B cell (primary cell): ENCODE measurements at regions not wholly inside any gene's neighbourhood (a gene's known extent, or its start where the extent isn't known, plus 50 kb on each side); places are given as distances from the start of the nearest gene placed in this dataset.

Experiments used
- ATAC-seq: fragments of 200-7000 bp; cut with Tn5 transposase; one replicate; pipeline ENCODE4 v1.10.0; 2021; ENCODE audit warnings: low read depth, mild to moderate bottlenecking, moderate number of reproducible peaks, moderate library complexity
- CTCF ChIA-PET: fragments of 350-600 bp; sonication (Branson Sonifier 250); formaldehyde crosslinking; loops from one replicate; lab custom pipeline; 2021; ENCODE audit warnings: antibody characterized with exemption, inconsistent platforms; lab: Charles Lee
- POLR2A ChIA-PET: fragments of 350-600 bp; sonication (Branson Sonifier 250); formaldehyde crosslinking; loops from one replicate; lab custom pipeline; 2021; ENCODE audit warnings: antibody characterized with exemption; lab: Charles Lee
- DNase-seq: peaks from one replicate; pipeline ENCODE4 v3.0.0; 2013
- H2AFZ ChIP-seq: 2 replicates; pipeline ENCODE4 v1.6.1; 2012; ENCODE audit warnings: mild to moderate bottlenecking, low read depth, low read length; ENCODE audit not compliant: insufficient read depth, poor library complexity, severe bottlenecking
- H3K27ac ChIP-seq, 2 donors: 1 replicate in 1 of 2; 2 replicates in 1 of 2; pipeline ENCODE4 v1.5.1; 2012 to 2013; ENCODE audit warnings: low read length in 2 of 2, mild to moderate bottlenecking in 2 of 2, moderate library complexity in 1 of 2
- H3K27me3 ChIP-seq, 4 experiments: fragments of 200-600 bp in 1 of 4; sonication (generic) in 1 of 4; replicated peaks in 1 of 4; 1 replicate in 2 of 4; 2 replicates in 2 of 4; pipeline versions ENCODE4 v1.6.1 to v1.7.0; 2013 to 2016; ENCODE audit warnings: low read length in 3 of 4, mild to moderate bottlenecking in 2 of 4, mixed read lengths in 1 of 4, moderate library complexity in 1 of 4; ENCODE audit not compliant: insufficient read depth in 4 of 4, control insufficient read depth in 3 of 4; ENCODE audit errors: control extremely low read depth in 1 of 4
- H3K36me3 ChIP-seq, 2 experiments: replicated peaks in 1 of 2; 1 replicate in 1 of 2; 2 replicates in 1 of 2; pipeline versions ENCODE4 v1.6.1 to v1.7.1; 2013; ENCODE audit warnings: low read length in 1 of 2; ENCODE audit not compliant: insufficient read depth in 2 of 2, control insufficient read depth in 1 of 2; ENCODE audit errors: control extremely low read depth in 1 of 2, extremely low read depth in 1 of 2
- H3K4me1 ChIP-seq, 2 donors: fragments of 200-600 bp in 1 of 2; sonication (generic) in 1 of 2; 1 replicate in 1 of 2; 2 replicates in 1 of 2; pipeline versions ENCODE4 v1.5.1 to v1.6.1; 2013 to 2017; ENCODE audit warnings: low read length in 2 of 2; ENCODE audit not compliant: control insufficient read depth in 2 of 2, insufficient read depth in 2 of 2
- H3K4me2 ChIP-seq: replicated peaks from 2 replicates; pipeline ENCODE3; 2012; ENCODE audit warnings: mild to moderate bottlenecking, low read depth, low read length; ENCODE audit not compliant: poor library complexity, severe bottlenecking
- H3K4me3 ChIP-seq, 5 experiments: fragments of 200-600 bp in 1 of 5; sonication (generic) in 1 of 5; 1 replicate in 3 of 5; 2 replicates in 2 of 5; pipeline versions ENCODE4 v1.5.1 to v1.7.0; 2011 to 2016; ENCODE audit warnings: low read length in 4 of 5, mild to moderate bottlenecking in 4 of 5, low read depth in 2 of 5, control low read depth in 1 of 5, moderate library complexity in 1 of 5; ENCODE audit not compliant: insufficient read depth in 1 of 5; ENCODE audit errors: control extremely low read depth in 1 of 5, extremely low read depth in 1 of 5
- H3K79me2 ChIP-seq: fragments of 200-600 bp; sonication (generic); one replicate; pipeline ENCODE4 v1.6.0; 2016; ENCODE audit warnings: low read length; ENCODE audit not compliant: control insufficient read depth, insufficient read depth
- H3K9ac ChIP-seq: fragments of 200-600 bp; sonication (generic); 2 replicates; pipeline ENCODE4 v1.6.1; 2017; ENCODE audit warnings: mild to moderate bottlenecking, low read length, moderate library complexity
- H3K9me3 ChIP-seq, 3 donors: one replicate each; pipeline versions ENCODE4 v1.6.1 to v1.7.1; 2013; ENCODE audit warnings: low read length in 2 of 3; ENCODE audit not compliant: control insufficient read depth in 2 of 3, insufficient read depth in 1 of 3; ENCODE audit errors: control extremely low read depth in 1 of 3
- H4K20me1 ChIP-seq: 2 replicates; pipeline ENCODE4 v1.6.0; 2012; ENCODE audit warnings: mild to moderate bottlenecking, low read length; ENCODE audit not compliant: insufficient read depth, control insufficient read depth, poor library complexity, severe bottlenecking
- H3K27ac Mint-ChIP-seq: one replicate; pipeline ENCODE4 v1.8.0; 2021; ENCODE audit warnings: mixed read lengths
- H3K27me3 Mint-ChIP-seq: one replicate; pipeline ENCODE4 v1.8.0; 2021; ENCODE audit warnings: mixed read lengths
- H3K4me1 Mint-ChIP-seq: one replicate; pipeline ENCODE4 v1.8.0; 2021; ENCODE audit warnings: mixed read lengths
- H3K4me3 Mint-ChIP-seq: one replicate; pipeline ENCODE4 v1.8.0; 2021; ENCODE audit warnings: mixed read lengths
- H3K9me3 Mint-ChIP-seq: one replicate; pipeline ENCODE4 v1.8.0; 2022; ENCODE audit warnings: mixed read lengths; ENCODE audit not compliant: insufficient read depth
- CTCF ChIP-seq: fragments of 200-600 bp; IDR thresholded peaks from one replicate; pipeline ENCODE4 v1.8.0; 2022; ENCODE audit warnings: antibody characterized with exemption, mild to moderate bottlenecking
- EZH2 ChIP-seq: IDR thresholded peaks from 2 replicates; pipeline ENCODE4 v1.6.1; 2012; ENCODE audit warnings: borderline replicate concordance, low read depth, mild to moderate bottlenecking, moderate library complexity, low read length; ENCODE audit not compliant: insufficient read depth, poor library complexity, severe bottlenecking
- WGBS: methylation state at CpG from one replicate; pipeline ENCODE4 v1.1.5; 2013; ENCODE audit warnings: missing lambda C conversion rate; ENCODE audit not compliant: insufficient coverage; 5-methylcytosine and 5-hydroxymethylcytosine counted together
- intact Hi-C: fragments of 100-400 bp; cut with micrococcal nuclease; formaldehyde crosslinking; loops from one replicate; pipeline ENCODE4 v1.10.0; 2022

- Histone ChIP-seq H3K4me3 (no peak overlapping the region), H3K79me2 (no peaks in the 10 kb centered on the region), H3K27me3 (peaks cover 0 to 12% (median 0%) of the 10 kb centered on the region in 4 experiments), H4K20me1 (no peaks in the 10 kb centered on the region), H3K4me1 (no peaks in the 10 kb centered on the region), H3K9me3 (peaks cover 0 to 8% (median 0%) of the 10 kb centered on the region in 3 donors), H3K9ac (no peak overlapping the region), H3K4me2 (no peak overlapping the region), H3K36me3 (no peaks in the 10 kb centered on the region), H2AFZ (no peak overlapping the region), H3K27ac (no peak overlapping the region)
- ATAC-seq (no peak), DNase-seq (no peak)
- CTCF ChIA-PET: no interaction called here
- peaks cover 3% of the 10 kb centered on the region for H3K9me3 Mint-ChIP-seq
- no peak overlapping the region for H3K4me3 Mint-ChIP-seq
- peaks cover 30% of the 10 kb centered on the region for H3K27me3 Mint-ChIP-seq
- no peaks in the 10 kb centered on the region for H3K4me1 Mint-ChIP-seq
- TF ChIP-seq EZH2 (no peak), CTCF (no peak)
- intact Hi-C loops: no loop called here
- 40% methylated on average over 1 of the region's 7 CpGs for WGBS
- POLR2A ChIA-PET: no interaction called here
- H3K27ac Mint-ChIP-seq: no peak overlapping the region
These were observed 53.5 kb upstream of the PCSK6 start for GRCh38 chr15:101543026-101543390.

- no peak overlapping the region for H3K9ac ChIP-seq
- no peak overlapping the region for H3K4me3 Mint-ChIP-seq
- no peak overlapping the region for H2AFZ ChIP-seq
- H3K27ac ChIP-seq: no peak overlapping the region
- H3K27me3 Mint-ChIP-seq: peaks cover 27% of the 10 kb centered on the region
- H3K79me2 ChIP-seq: no peaks in the 10 kb centered on the region
- H3K4me1 ChIP-seq: no peaks in the 10 kb centered on the region
- TF ChIP-seq CTCF: no peak
- no peak for TF ChIP-seq EZH2
- WGBS: 88% methylated on average over 7 of the region's 17 CpGs
- H4K20me1 ChIP-seq: no peaks in the 10 kb centered on the region
- peaks cover under 1% of the 10 kb centered on the region for H3K9me3 Mint-ChIP-seq
- intact Hi-C loops: no loop called here
- H3K9me3 ChIP-seq: peaks cover 0 to 8% (median 0%) of the 10 kb centered on the region in 3 donors
- H3K4me1 Mint-ChIP-seq: no peaks in the 10 kb centered on the region
- H3K4me2 ChIP-seq: no peak overlapping the region
- H3K27ac Mint-ChIP-seq: no peak overlapping the region
- H3K4me3 ChIP-seq: no peak overlapping the region
- POLR2A ChIA-PET: no interaction called here
- H3K36me3 ChIP-seq: no peaks in the 10 kb centered on the region
- ATAC-seq: peak; percentile 24
- H3K27me3 ChIP-seq: peaks cover 0 to 12% (median 0%) of the 10 kb centered on the region in 4 experiments
- peak; percentile 12 for DNase-seq
- CTCF ChIA-PET: no interaction called here
These were observed 53.0 kb upstream of the PCSK6 start for GRCh38 chr15:101542306-101543025.
